Breast epithelium (tissue), 4 donors: ENCODE measurements at regions not wholly inside any gene's neighbourhood (a gene's known extent, or its start where the extent isn't known, plus 50 kb on each side); places are given as distances from the start of the nearest gene placed in this dataset.
A peak's percentile ranks its signal among the peaks of the same experiment; 100 is the strongest.

Experiments used
- DNase-seq, 2 donors: peaks; one replicate each; pipeline ENCODE4 v3.0.0-alpha.2; 2019; ENCODE audit warnings: low spot score in 2 of 2
- H3K27ac ChIP-seq, 2 donors: fragments of 200-600 bp; sonication (generic) in 1 of 2; one replicate each; pipeline ENCODE4 v1.5.1; 2016 to 2019; ENCODE audit warnings: mild to moderate bottlenecking in 1 of 2
- H3K27me3 ChIP-seq, 2 donors: fragments of 200-600 bp; sonication (generic) in 1 of 2; one replicate each; pipeline versions ENCODE4 v1.5.1 to v1.6.0; 2017 to 2019; ENCODE audit warnings: control low read depth in 1 of 2, mild to moderate bottlenecking in 1 of 2
- H3K36me3 ChIP-seq: fragments of 200-600 bp; one replicate; pipeline ENCODE4 v1.5.1; 2019
- H3K4me1 ChIP-seq, 2 donors: fragments of 200-600 bp; sonication (generic); one replicate each; pipeline ENCODE4 v1.5.1; 2016 to 2019; ENCODE audit warnings: control low read depth in 1 of 2
- H3K4me3 ChIP-seq, 3 donors: fragments of 200-600 bp; sonication (generic); 1 replicate in 2 of 3; 2 replicates in 1 of 3; pipeline ENCODE4 v1.5.1; 2016 to 2019; ENCODE audit warnings: mild to moderate bottlenecking in 3 of 3, moderate library complexity in 2 of 3
- H3K9me3 ChIP-seq, 2 donors: fragments of 200-600 bp; sonication (generic) in 1 of 2; one replicate each; pipeline ENCODE4 v1.5.1; 2016 to 2019; ENCODE audit warnings: control low read depth in 1 of 2
- POLR2A ChIP-seq: fragments of 450-650 bp; IDR thresholded peaks from one replicate; pipeline ENCODE4 v1.6.1; 2016; ENCODE audit warnings: antibody characterized with exemption, mild to moderate bottlenecking, moderate library complexity
- POLR2AphosphoS5 ChIP-seq, 3 donors: sonication (generic); formaldehyde crosslinking; IDR thresholded peaks; one replicate each; pipeline ENCODE4 v1.6.1; 2017; ENCODE audit warnings: antibody characterized with exemption in 3 of 3
- intact Hi-C: fragments of 100-400 bp; cut with DNase I; formaldehyde crosslinking; loops from one replicate; pipeline ENCODE4 v1.15.1; 2023; ENCODE audit warnings: low total_unique reads
- TF ChIP-seq, protein P1 (sequence below), 3 donors: fragments of 450-650 bp; IDR thresholded peaks; one replicate each; pipeline ENCODE4 v1.5.1; 2016 to 2017; ENCODE audit warnings: antibody characterized with exemption in 3 of 3, mild to moderate bottlenecking in 3 of 3, moderate library complexity in 3 of 3

- Histone ChIP-seq H3K27me3 (no peaks in the 10 kb centered on the region), H3K36me3 (no peaks in the 10 kb centered on the region), H3K9me3 (no peaks in the 10 kb centered on the region), H3K27ac (peak overlapping the region; percentile 15 to 39), H3K4me1 (peaks cover 0 to 2% of the 10 kb centered on the region in 2 donors), H3K4me3 (no peak overlapping the region)
- no peak for DNase-seq
- intact Hi-C loops = no loop called here
- TF ChIP-seq, protein P1, sequence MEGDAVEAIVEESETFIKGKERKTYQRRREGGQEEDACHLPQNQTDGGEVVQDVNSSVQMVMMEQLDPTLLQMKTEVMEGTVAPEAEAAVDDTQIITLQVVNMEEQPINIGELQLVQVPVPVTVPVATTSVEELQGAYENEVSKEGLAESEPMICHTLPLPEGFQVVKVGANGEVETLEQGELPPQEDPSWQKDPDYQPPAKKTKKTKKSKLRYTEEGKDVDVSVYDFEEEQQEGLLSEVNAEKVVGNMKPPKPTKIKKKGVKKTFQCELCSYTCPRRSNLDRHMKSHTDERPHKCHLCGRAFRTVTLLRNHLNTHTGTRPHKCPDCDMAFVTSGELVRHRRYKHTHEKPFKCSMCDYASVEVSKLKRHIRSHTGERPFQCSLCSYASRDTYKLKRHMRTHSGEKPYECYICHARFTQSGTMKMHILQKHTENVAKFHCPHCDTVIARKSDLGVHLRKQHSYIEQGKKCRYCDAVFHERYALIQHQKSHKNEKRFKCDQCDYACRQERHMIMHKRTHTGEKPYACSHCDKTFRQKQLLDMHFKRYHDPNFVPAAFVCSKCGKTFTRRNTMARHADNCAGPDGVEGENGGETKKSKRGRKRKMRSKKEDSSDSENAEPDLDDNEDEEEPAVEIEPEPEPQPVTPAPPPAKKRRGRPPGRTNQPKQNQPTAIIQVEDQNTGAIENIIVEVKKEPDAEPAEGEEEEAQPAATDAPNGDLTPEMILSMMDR (IDR thresholded peaks at IDR 0.05) = no peak
- no peak for TF ChIP-seq POLR2AphosphoS5 (IDR thresholded peaks at IDR 0.05)
- no peak for TF ChIP-seq POLR2A
These were observed 228.8 kb downstream of the GAS1 start for GRCh38 chr9:86718388-86719049.

DNA sequence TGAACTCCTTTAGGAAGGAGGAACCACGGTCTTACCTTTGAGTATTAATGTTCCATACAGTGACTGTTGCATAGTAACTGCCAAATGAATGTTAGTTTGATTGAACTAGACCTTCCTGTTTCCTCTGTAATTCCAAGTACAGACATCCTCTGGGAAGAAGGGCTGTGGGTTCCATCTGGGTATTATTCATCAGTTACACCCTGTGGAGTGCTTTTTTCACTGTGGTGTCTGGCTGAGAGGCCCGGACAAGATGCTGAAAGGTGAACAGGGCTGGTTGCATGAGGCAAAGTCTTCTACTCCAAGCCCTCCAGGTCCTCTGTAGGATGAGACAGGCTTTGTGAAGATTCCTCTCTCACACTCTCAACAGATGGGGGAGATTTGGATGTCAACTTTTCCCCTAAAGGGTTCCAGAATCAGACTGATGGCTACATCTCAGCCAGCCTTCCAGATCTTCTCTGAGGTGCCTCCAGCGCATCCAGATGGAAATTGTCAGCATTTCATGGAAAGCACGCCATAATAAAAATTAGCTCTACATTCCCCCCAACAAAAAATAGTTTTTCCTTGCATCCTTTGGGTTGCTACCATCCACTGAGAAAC, 230.9 kb downstream of the GAS1 start:
- H3K27ac ChIP-seq = no peak overlapping the region
- intact Hi-C loops = no loop called here
- no peak overlapping the region for H3K4me3 ChIP-seq
- no peaks in the 10 kb centered on the region for H3K36me3 ChIP-seq
- H3K27me3 ChIP-seq = no peaks in the 10 kb centered on the region
- H3K9me3 ChIP-seq = no peaks in the 10 kb centered on the region
- TF ChIP-seq POLR2A (no peak), POLR2AphosphoS5 (IDR thresholded peaks at IDR 0.05) (no peak)
- TF ChIP-seq, protein P1 (IDR thresholded peaks at IDR 0.05) = no peak
- H3K4me1 ChIP-seq = no peaks in the 10 kb centered on the region
- DNase-seq = no peak

GRCh38 chr9:86714999-86715398, 232.3 kb downstream of the GAS1 start:
- Histone ChIP-seq H3K9me3 (no peaks in the 10 kb centered on the region), H3K27ac (peak overlapping the region; percentile 45 to 53), H3K4me3 (no peak overlapping the region), H3K36me3 (no peaks in the 10 kb centered on the region), H3K27me3 (no peaks in the 10 kb centered on the region), H3K4me1 (no peaks in the 10 kb centered on the region)
- DNase-seq = no peak
- intact Hi-C loops = no loop called here
- TF ChIP-seq, protein P1 (IDR thresholded peaks at IDR 0.05) = no peak
- no peak for TF ChIP-seq POLR2A
- TF ChIP-seq POLR2AphosphoS5 (IDR thresholded peaks at IDR 0.05) = no peak

DNA sequence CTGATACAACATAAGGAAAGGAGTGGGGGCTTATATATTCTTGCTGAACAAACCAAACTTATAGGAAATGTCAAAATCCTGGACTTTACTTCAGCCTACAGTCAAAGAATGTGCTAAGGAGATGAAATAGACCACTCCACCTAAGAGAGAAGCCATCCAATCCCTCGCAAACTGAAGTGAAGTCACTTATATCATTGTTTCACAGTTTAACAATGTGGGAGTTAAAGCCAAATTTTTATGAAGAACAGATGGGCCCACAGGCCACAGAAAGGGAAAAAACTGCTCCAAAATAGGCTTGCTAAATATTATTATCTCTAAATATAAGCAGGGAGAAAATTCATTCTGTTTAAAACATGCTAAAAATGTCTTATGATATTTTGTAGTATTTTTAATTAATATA, 233.3 kb downstream of the GAS1 start:
- intact Hi-C loops = no loop called here
- TF ChIP-seq, protein P1 (IDR thresholded peaks at IDR 0.05) = no peak
- TF ChIP-seq POLR2AphosphoS5 (IDR thresholded peaks at IDR 0.05) (no peak), POLR2A (no peak)
- H3K27me3 ChIP-seq = no peaks in the 10 kb centered on the region
- H3K4me1 ChIP-seq = no peaks in the 10 kb centered on the region
- no peak for DNase-seq
- H3K36me3 ChIP-seq = no peaks in the 10 kb centered on the region
- no peaks in the 10 kb centered on the region for H3K9me3 ChIP-seq
- H3K27ac ChIP-seq = peak overlapping the region; percentile 16 to 45
- no peak overlapping the region for H3K4me3 ChIP-seq

DNA sequence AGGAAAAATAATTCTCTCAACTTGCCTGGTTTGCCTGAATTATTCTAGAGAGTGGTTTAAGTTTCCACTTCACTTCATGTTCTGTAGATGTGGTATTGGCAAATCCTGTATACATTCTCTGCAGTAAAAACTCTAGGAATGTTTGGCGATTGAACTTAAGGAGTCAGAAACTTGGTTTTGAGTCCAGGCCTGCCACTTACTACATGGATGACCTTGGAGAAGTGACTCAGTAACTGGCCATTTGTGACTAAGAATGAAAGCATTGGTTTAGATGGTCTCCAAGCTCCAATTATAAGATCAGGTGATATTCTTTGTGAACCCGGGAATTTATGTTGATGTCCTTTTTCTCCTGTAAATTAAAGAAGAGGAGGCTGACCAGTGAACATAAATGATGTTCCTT, 233.8 kb downstream of the GAS1 start:
- H3K4me3 ChIP-seq = no peak overlapping the region
- no peaks in the 10 kb centered on the region for H3K9me3 ChIP-seq
- TF ChIP-seq POLR2A (no peak), POLR2AphosphoS5 (IDR thresholded peaks at IDR 0.05) (no peak)
- TF ChIP-seq, protein P1 (IDR thresholded peaks at IDR 0.05) = no peak
- peak overlapping the region; percentile 16 to 37 for H3K27ac ChIP-seq
- no peaks in the 10 kb centered on the region for H3K27me3 ChIP-seq
- H3K4me1 ChIP-seq = no peaks in the 10 kb centered on the region
- no peaks in the 10 kb centered on the region for H3K36me3 ChIP-seq
- no peak for DNase-seq
- intact Hi-C loops = no loop called here
